GM12878 (cell line): ENCODE measurements at regions not wholly inside any gene's neighbourhood (a gene's known extent, or its start where the extent isn't known, plus 50 kb on each side); places are given as distances from the start of the nearest gene placed in this dataset.

Experiments
- RAD21 ChIP-seq: IDR thresholded peaks from 2 replicates; pipeline ENCODE4 v1.6.1; 2011; ENCODE audit warnings: mild to moderate bottlenecking, low read depth, low read length, moderate library complexity; ENCODE audit not compliant: insufficient read depth
- TF ChIP-seq, protein P1 (sequence below): IDR thresholded peaks from 2 replicates; pipeline ENCODE4 v1.6.1; 2012; ENCODE audit warnings: improper control_type of control experiment, low read depth, low read length; ENCODE audit not compliant: insufficient replicate concordance

DNA sequence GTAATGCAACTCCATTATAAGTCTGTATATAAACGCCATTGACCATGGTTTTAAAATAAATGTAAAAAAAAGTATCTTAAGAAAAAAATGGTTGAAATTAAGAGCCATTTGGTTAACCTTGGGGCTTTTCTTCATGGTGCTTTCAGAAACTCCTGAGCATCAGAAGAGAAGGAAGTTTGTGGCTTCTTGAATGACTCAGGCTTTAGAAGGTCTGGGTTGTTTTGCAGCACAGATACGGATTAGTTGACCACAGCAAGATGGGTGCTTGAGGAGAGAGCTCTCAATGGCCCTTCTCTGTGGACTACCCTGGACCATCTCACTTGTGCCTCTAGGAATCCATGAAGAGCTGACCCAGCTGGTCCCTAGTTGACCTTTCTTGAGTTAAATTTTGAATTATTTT lies 189.5 kb downstream of the TMEM38B start:
- TF ChIP-seq RAD21 = no peak
- TF ChIP-seq, protein P1, sequence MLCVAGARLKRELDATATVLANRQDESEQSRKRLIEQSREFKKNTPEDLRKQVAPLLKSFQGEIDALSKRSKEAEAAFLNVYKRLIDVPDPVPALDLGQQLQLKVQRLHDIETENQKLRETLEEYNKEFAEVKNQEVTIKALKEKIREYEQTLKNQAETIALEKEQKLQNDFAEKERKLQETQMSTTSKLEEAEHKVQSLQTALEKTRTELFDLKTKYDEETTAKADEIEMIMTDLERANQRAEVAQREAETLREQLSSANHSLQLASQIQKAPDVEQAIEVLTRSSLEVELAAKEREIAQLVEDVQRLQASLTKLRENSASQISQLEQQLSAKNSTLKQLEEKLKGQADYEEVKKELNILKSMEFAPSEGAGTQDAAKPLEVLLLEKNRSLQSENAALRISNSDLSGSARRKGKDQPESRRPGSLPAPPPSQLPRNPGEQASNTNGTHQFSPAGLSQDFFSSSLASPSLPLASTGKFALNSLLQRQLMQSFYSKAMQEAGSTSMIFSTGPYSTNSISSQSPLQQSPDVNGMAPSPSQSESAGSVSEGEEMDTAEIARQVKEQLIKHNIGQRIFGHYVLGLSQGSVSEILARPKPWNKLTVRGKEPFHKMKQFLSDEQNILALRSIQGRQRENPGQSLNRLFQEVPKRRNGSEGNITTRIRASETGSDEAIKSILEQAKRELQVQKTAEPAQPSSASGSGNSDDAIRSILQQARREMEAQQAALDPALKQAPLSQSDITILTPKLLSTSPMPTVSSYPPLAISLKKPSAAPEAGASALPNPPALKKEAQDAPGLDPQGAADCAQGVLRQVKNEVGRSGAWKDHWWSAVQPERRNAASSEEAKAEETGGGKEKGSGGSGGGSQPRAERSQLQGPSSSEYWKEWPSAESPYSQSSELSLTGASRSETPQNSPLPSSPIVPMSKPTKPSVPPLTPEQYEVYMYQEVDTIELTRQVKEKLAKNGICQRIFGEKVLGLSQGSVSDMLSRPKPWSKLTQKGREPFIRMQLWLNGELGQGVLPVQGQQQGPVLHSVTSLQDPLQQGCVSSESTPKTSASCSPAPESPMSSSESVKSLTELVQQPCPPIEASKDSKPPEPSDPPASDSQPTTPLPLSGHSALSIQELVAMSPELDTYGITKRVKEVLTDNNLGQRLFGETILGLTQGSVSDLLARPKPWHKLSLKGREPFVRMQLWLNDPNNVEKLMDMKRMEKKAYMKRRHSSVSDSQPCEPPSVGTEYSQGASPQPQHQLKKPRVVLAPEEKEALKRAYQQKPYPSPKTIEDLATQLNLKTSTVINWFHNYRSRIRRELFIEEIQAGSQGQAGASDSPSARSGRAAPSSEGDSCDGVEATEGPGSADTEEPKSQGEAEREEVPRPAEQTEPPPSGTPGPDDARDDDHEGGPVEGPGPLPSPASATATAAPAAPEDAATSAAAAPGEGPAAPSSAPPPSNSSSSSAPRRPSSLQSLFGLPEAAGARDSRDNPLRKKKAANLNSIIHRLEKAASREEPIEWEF = no peak
